SK-N-SH (cell line): ENCODE measurements at regions not wholly inside any gene's neighbourhood (a gene's known extent, or its start where the extent isn't known, plus 50 kb on each side); places are given as distances from the start of the nearest gene placed in this dataset.

Experiments used
- CTCF ChIA-PET: fragments of 300-600, 350-600 bp; formaldehyde crosslinking; extraction: SDS; loops from one replicate; lab custom pipeline; 2021; lab: Yijun Ruan, JAX
- POLR2A ChIA-PET: fragments of 350-600 bp; sonication (Branson Sonifier 250); formaldehyde crosslinking; extraction: SDS; loops from one replicate; lab custom pipeline; 2020; ENCODE audit warnings: antibody characterized with exemption, inconsistent platforms; lab: Yijun Ruan, JAX
- DNase-seq: peaks from one replicate; pipeline ENCODE4 v3.0.0; 2012
- H2AFZ ChIP-seq: fragments of 200-600 bp; sonication (generic); 2 replicates; pipeline ENCODE4 v1.8.1; 2016; ENCODE audit warnings: antibody characterized with exemption, mild to moderate bottlenecking, low read depth
- H3F3A ChIP-seq: fragments of 200-600 bp; sonication (generic); replicated peaks from 2 replicates; pipeline ENCODE3; 2016; ENCODE audit warnings: antibody characterized with exemption, mild to moderate bottlenecking; ENCODE audit not compliant: insufficient read depth
- H3K27ac ChIP-seq, 2 experiments: fragments of 200-500 bp in 1 of 2; fragments of 200-600 bp in 1 of 2; sonication (Bioruptor generic) in 1 of 2; sonication (generic), shearing (Covaris generic) in 1 of 2; 2 replicates each; pipeline versions ENCODE4 v1.5.1 to v1.6.1; 2014 to 2016; ENCODE audit warnings: low read depth in 2 of 2, inconsistent platforms in 1 of 2, low read length in 1 of 2, mild to moderate bottlenecking in 1 of 2, mixed read lengths in 1 of 2
- H3K27me3 ChIP-seq: fragments of 200-600 bp; sonication (generic), shearing (Covaris generic); 2 replicates; pipeline ENCODE4 v1.6.1; 2016; ENCODE audit warnings: mixed run types; ENCODE audit not compliant: insufficient read depth
- H3K36me3 ChIP-seq, 2 experiments: fragments of 200-500 bp in 1 of 2; fragments of 200-600 bp in 1 of 2; sonication (Bioruptor generic) in 1 of 2; sonication (generic) in 1 of 2; replicated peaks in 1 of 2; 2 replicates each; pipeline versions ENCODE3 to v1.5.1; 2014 to 2016; ENCODE audit warnings: low read length in 1 of 2, mild to moderate bottlenecking in 1 of 2; ENCODE audit not compliant: insufficient read depth in 2 of 2, control insufficient read depth in 1 of 2
- H3K4me1 ChIP-seq, 2 experiments: fragments of 200-500 bp in 1 of 2; fragments of 200-600 bp in 1 of 2; sonication (Bioruptor generic) in 1 of 2; sonication (generic), shearing (Covaris generic) in 1 of 2; 2 replicates each; pipeline versions ENCODE4 v1.5.1 to v1.6.1; 2014 to 2016; ENCODE audit warnings: low read depth in 1 of 2, low read length in 1 of 2, mixed run types in 1 of 2; ENCODE audit not compliant: insufficient read depth in 2 of 2, control insufficient read depth in 1 of 2
- H3K4me2 ChIP-seq: fragments of 200-600 bp; sonication (generic), shearing (Covaris generic); 2 replicates; pipeline ENCODE4 v1.6.1; 2017; ENCODE audit warnings: mixed run types
- H3K4me3 ChIP-seq, 2 experiments: fragments of 200-500 bp in 1 of 2; fragments of 200-600 bp in 1 of 2; sonication (Bioruptor generic) in 1 of 2; sonication (generic), shearing (Covaris generic) in 1 of 2; 2 replicates each; pipeline versions ENCODE4 v1.5.1 to v1.8.1; 2014 to 2016; ENCODE audit warnings: low read depth in 2 of 2, inconsistent platforms in 1 of 2, low read length in 1 of 2, mild to moderate bottlenecking in 1 of 2, mixed read lengths in 1 of 2, moderate library complexity in 1 of 2
- H3K79me2 ChIP-seq: fragments of 200-600 bp; sonication (generic); 2 replicates; pipeline ENCODE4 v1.8.1; 2017; ENCODE audit warnings: mild to moderate bottlenecking; ENCODE audit not compliant: insufficient read depth
- H3K9ac ChIP-seq: fragments of 200-600 bp; sonication (generic); 2 replicates; pipeline ENCODE4 v1.6.1; 2017; ENCODE audit warnings: mixed run types
- H3K9me2 ChIP-seq: fragments of 200-600 bp; sonication (generic); 2 replicates; pipeline ENCODE4 v1.6.1; 2017; ENCODE audit warnings: mixed run types
- H3K9me3 ChIP-seq: fragments of 200-600 bp; sonication (generic); 2 replicates; pipeline ENCODE4 v1.6.1; 2017; ENCODE audit warnings: mixed run types, mild to moderate bottlenecking, moderate library complexity
- H4K20me1 ChIP-seq: fragments of 200-600 bp; sonication (generic); 2 replicates; pipeline ENCODE4 v1.6.1; 2017; ENCODE audit warnings: mild to moderate bottlenecking, mixed run types; ENCODE audit not compliant: insufficient read depth
- CHD2 ChIP-seq: fragments of 150-350 bp; IDR thresholded peaks from 2 replicates; pipeline ENCODE4 v1.6.1; 2018; ENCODE audit warnings: low read length; ENCODE audit not compliant: partially characterized antibody
- ELF1 ChIP-seq: IDR thresholded peaks from 2 replicates; pipeline ENCODE4 v1.4.0; 2012
- EZH2phosphoT487 ChIP-seq: fragments of 200-600 bp; sonication (generic); IDR thresholded peaks from 2 replicates; pipeline ENCODE4 v1.6.1; 2017; ENCODE audit warnings: low read depth, mixed run types, mild to moderate bottlenecking, antibody characterized with exemption, moderate library complexity, borderline replicate concordance
- FOSL2 ChIP-seq: IDR thresholded peaks from 2 replicates; pipeline ENCODE4 v1.4.0; 2012; ENCODE audit warnings: low read depth, mild to moderate bottlenecking, moderate library complexity, borderline replicate concordance
- MEF2A ChIP-seq: IDR thresholded peaks from 2 replicates; pipeline ENCODE4 v1.4.0; 2012; ENCODE audit warnings: low read depth, borderline replicate concordance
- MXI1 ChIP-seq: IDR thresholded peaks from 2 replicates; pipeline ENCODE4 v1.6.1; 2012; ENCODE audit warnings: mild to moderate bottlenecking, low read depth, low read length, improper control_type of control experiment
- NFIC ChIP-seq: IDR thresholded peaks from 2 replicates; pipeline ENCODE4 v1.4.0; 2012; ENCODE audit warnings: borderline replicate concordance
- NRF1 ChIP-seq: IDR thresholded peaks from 2 replicates; pipeline ENCODE4 v1.6.1; 2012; ENCODE audit warnings: low read depth, mild to moderate bottlenecking, low read length
- PBX3 ChIP-seq: IDR thresholded peaks from 2 replicates; pipeline ENCODE4; 2012
- RAD21 ChIP-seq: IDR thresholded peaks from 2 replicates; pipeline ENCODE4 v1.6.1; 2012; ENCODE audit warnings: mild to moderate bottlenecking, low read length
- RCOR1 ChIP-seq: fragments of 150-350 bp; IDR thresholded peaks from 2 replicates; pipeline ENCODE4 v1.6.1; 2017; ENCODE audit warnings: antibody characterized with exemption, low read length
- REST ChIP-seq: IDR thresholded peaks from 2 replicates; pipeline ENCODE4 v1.6.1; 2012; ENCODE audit warnings: mild to moderate bottlenecking, low read depth, low read length, moderate library complexity
- RFX5 ChIP-seq: IDR thresholded peaks from 2 replicates; pipeline ENCODE4 v1.6.1; 2012; ENCODE audit warnings: mild to moderate bottlenecking, improper control_type of control experiment, low read length
- RXRA ChIP-seq: IDR thresholded peaks from 2 replicates; pipeline ENCODE4 v1.4.0; 2012; ENCODE audit warnings: low read depth, mild to moderate bottlenecking, borderline replicate concordance
- USF2 ChIP-seq: fragments of 150-350 bp; IDR thresholded peaks from 2 replicates; pipeline ENCODE4 v1.6.1; 2017; ENCODE audit warnings: antibody characterized with exemption, low read length, low read depth, borderline replicate concordance
- WGBS: methylation state at CpG from one replicate; pipeline ENCODE4 v1.1.6; 2017; ENCODE audit warnings: low lambda C conversion rate; 5-methylcytosine and 5-hydroxymethylcytosine counted together

GRCh38 chr3:165522386-165522785, 314.8 kb downstream of the BCHE start:
- no peaks in the 10 kb centered on the region for H3K9me3 ChIP-seq
- H3K27me3 ChIP-seq, result no peaks in the 10 kb centered on the region
- H3K4me3 ChIP-seq, result no peak overlapping the region
- H3K4me1 ChIP-seq, result peaks cover 0 to 3% of the 10 kb centered on the region in 2 experiments; a peak in 1 of 4 replicates
- no peak overlapping the region for H2AFZ ChIP-seq
- POLR2A ChIA-PET, result no interaction called here
- no peak for DNase-seq
- H3K9me2 ChIP-seq, result no peaks in the 10 kb centered on the region
- H3K79me2 ChIP-seq, result no peaks in the 10 kb centered on the region
- no peak overlapping the region for H3K27ac ChIP-seq
- no peaks in the 10 kb centered on the region for H3K36me3 ChIP-seq
- 9% methylated on average over 1 of the region's 1 CpG for WGBS
- H4K20me1 ChIP-seq, result no peaks in the 10 kb centered on the region
- H3F3A ChIP-seq, result no peaks in the 10 kb centered on the region
- TF ChIP-seq MEF2A, result no peak
- TF ChIP-seq PBX3, result no peak
- TF ChIP-seq REST, result no peak
- no peak for TF ChIP-seq RXRA
- TF ChIP-seq RAD21, result no peak
- TF ChIP-seq RFX5, result no peak
- TF ChIP-seq USF2, result no peak
- TF ChIP-seq NFIC, result no peak
- no peak for TF ChIP-seq CHD2
- no peak for TF ChIP-seq FOSL2
- no peak for TF ChIP-seq ELF1
- TF ChIP-seq MXI1, result no peak
- no peak for TF ChIP-seq RCOR1
- no peak for TF ChIP-seq EZH2phosphoT487
- TF ChIP-seq NRF1, result no peak
- CTCF ChIA-PET, result no interaction called here
- H3K4me2 ChIP-seq, result no peak overlapping the region
- no peak overlapping the region for H3K9ac ChIP-seq
